ENCODE measurements at regions not wholly inside any gene's neighbourhood (a gene's known extent, or its start where the extent isn't known, plus 50 kb on each side); places are given as distances from the start of the nearest gene placed in this dataset.

- Histone ChIP-seq H2AFZ (ENCODE audit: low read depth, low read length) (no peak overlapping the region), H4K20me1 (replicated peaks; ENCODE audit: control insufficient read depth, insufficient read depth, low read length) (no peaks in the 10 kb centered on the region), H3K9me1 (ENCODE audit: control insufficient read depth, insufficient read depth, low read length) (no peaks in the 10 kb centered on the region), H3K9ac (ENCODE audit: insufficient read depth in 1 of 2, low read depth in 2 of 2, low read length in 2 of 2) (no peak overlapping the region), H3K27me3 (ENCODE audit: control insufficient read depth in 2 of 2, insufficient read depth in 2 of 2, low read length in 2 of 2) (no peaks in the 10 kb centered on the region), H3K4me2 (ENCODE audit: insufficient read depth, low read length) (no peak overlapping the region), H3K9me3 (replicated peaks; ENCODE audit: control insufficient read depth, insufficient read depth, low read depth, low read length) (no peaks in the 10 kb centered on the region), H3K36me3 (ENCODE audit: control insufficient read depth, insufficient read depth, low read length) (no peaks in the 10 kb centered on the region), H3K4me3 (no peak overlapping the region), H3K79me2 (ENCODE audit: control insufficient read depth, insufficient read depth, low read length) (no peaks in the 10 kb centered on the region), H3K4me1 (replicated peaks in 1 of 2; ENCODE audit: control insufficient read depth in 2 of 2, insufficient read depth in 2 of 2, low read length in 2 of 2) (no peaks in the 10 kb centered on the region), H3K27ac (ENCODE audit: extremely low read depth, low read depth, low read length) (no peak overlapping the region)
- TF ChIP-seq ZFP30 (CRISPR knock-in tag; IDR thresholded peaks at IDR 0.05; ENCODE audit: borderline replicate concordance) = no peak
- no peak for TF ChIP-seq CTCF (IDR thresholded peaks at IDR 0.05 in 2 of 3, conservative IDR thresholded peaks at IDR 0.05 in 1 of 3; ENCODE audit: insufficient read depth in 2 of 3, low read depth in 1 of 3, low read length in 3 of 3)
- TF ChIP-seq ATF1 (CRISPR knock-in tag; IDR thresholded peaks at IDR 0.05) = no peak
- no peak for TF ChIP-seq ATF1 (tag; IDR thresholded peaks at IDR 0.05)
- no peak for TF ChIP-seq TCF3 (CRISPR knock-in tag; IDR thresholded peaks at IDR 0.05)
- no peak for TF ChIP-seq KLF16 (IDR thresholded peaks at IDR 0.05)
- no peak for TF ChIP-seq THRA (IDR thresholded peaks at IDR 0.05)
- no peak for TF ChIP-seq PHF8 (IDR thresholded peaks at IDR 0.05; ENCODE audit: borderline replicate concordance, low read length)
- TF ChIP-seq RBBP5 (IDR thresholded peaks at IDR 0.05; ENCODE audit: borderline replicate concordance, insufficient read depth, low read length, poor library complexity, severe bottlenecking) = no peak
- TF ChIP-seq MAFG (tag; conservative IDR thresholded peaks at IDR 0.05) = no peak
- no peak for TF ChIP-seq ZNF253 (CRISPR knock-in tag; conservative IDR thresholded peaks at IDR 0.05)
- TF ChIP-seq ZNF124 (CRISPR knock-in tag; IDR thresholded peaks at IDR 0.05) = no peak
- TF ChIP-seq TRIM25 (IDR thresholded peaks at IDR 0.05; ENCODE audit: borderline replicate concordance) = no peak
- ATAC-seq (no peak), DNase-seq (ENCODE audit: extremely low read depth in 1 of 4, low spot score in 3 of 4) (no peak), FAIRE-seq (no peak)
- WGBS (ENCODE audit: insufficient coverage, low coverage, missing lambda C conversion rate) = 51% methylated on average over 5 of the region's 5 CpGs
- POLR2A ChIA-PET = interaction anchor here (0.6 kb wide), 1 partner anchor 536 kb away, joined by 3 read pairs; no protein-coding TSS in a partner anchor
- intact Hi-C loops (cut with micrococcal nuclease) (no loop called here), in situ Hi-C loops (cut with MboI) (no loop called here)
- BruUV-seq (replicated peaks) = no TSS peak
- CTCF ChIA-PET (ENCODE audit: low intra/inter-chr PET ratio) = no interaction called here
These were observed 168.5 kb upstream of the ZSWIM2 start for GRCh38 chr2:187017438-187017837.

Measured in K562 (cell line).